SK-N-SH (cell line): ENCODE measurements at regions not wholly inside any gene's neighbourhood (a gene's known extent, or its start where the extent isn't known, plus 50 kb on each side); places are given as distances from the start of the nearest gene placed in this dataset.

Experiments used
- CTCF ChIA-PET: fragments of 300-600, 350-600 bp; formaldehyde crosslinking; extraction: SDS; loops from one replicate; lab custom pipeline; 2021; lab: Yijun Ruan, JAX
- POLR2A ChIA-PET: fragments of 350-600 bp; sonication (Branson Sonifier 250); formaldehyde crosslinking; extraction: SDS; loops from one replicate; lab custom pipeline; 2020; ENCODE audit warnings: antibody characterized with exemption, inconsistent platforms; lab: Yijun Ruan, JAX
- DNase-seq: peaks from one replicate; pipeline ENCODE4 v3.0.0; 2012
- H2AFZ ChIP-seq: fragments of 200-600 bp; sonication (generic); 2 replicates; pipeline ENCODE4 v1.8.1; 2016; ENCODE audit warnings: antibody characterized with exemption, mild to moderate bottlenecking, low read depth
- H3F3A ChIP-seq: fragments of 200-600 bp; sonication (generic); replicated peaks from 2 replicates; pipeline ENCODE3; 2016; ENCODE audit warnings: antibody characterized with exemption, mild to moderate bottlenecking; ENCODE audit not compliant: insufficient read depth
- H3K27ac ChIP-seq, 2 experiments: fragments of 200-500 bp in 1 of 2; fragments of 200-600 bp in 1 of 2; sonication (Bioruptor generic) in 1 of 2; sonication (generic), shearing (Covaris generic) in 1 of 2; 2 replicates each; pipeline versions ENCODE4 v1.5.1 to v1.6.1; 2014 to 2016; ENCODE audit warnings: low read depth in 2 of 2, inconsistent platforms in 1 of 2, low read length in 1 of 2, mild to moderate bottlenecking in 1 of 2, mixed read lengths in 1 of 2
- H3K27me3 ChIP-seq: fragments of 200-600 bp; sonication (generic), shearing (Covaris generic); 2 replicates; pipeline ENCODE4 v1.6.1; 2016; ENCODE audit warnings: mixed run types; ENCODE audit not compliant: insufficient read depth
- H3K36me3 ChIP-seq, 2 experiments: fragments of 200-500 bp in 1 of 2; fragments of 200-600 bp in 1 of 2; sonication (Bioruptor generic) in 1 of 2; sonication (generic) in 1 of 2; replicated peaks in 1 of 2; 2 replicates each; pipeline versions ENCODE3 to v1.5.1; 2014 to 2016; ENCODE audit warnings: low read length in 1 of 2, mild to moderate bottlenecking in 1 of 2; ENCODE audit not compliant: insufficient read depth in 2 of 2, control insufficient read depth in 1 of 2
- H3K4me1 ChIP-seq, 2 experiments: fragments of 200-500 bp in 1 of 2; fragments of 200-600 bp in 1 of 2; sonication (Bioruptor generic) in 1 of 2; sonication (generic), shearing (Covaris generic) in 1 of 2; 2 replicates each; pipeline versions ENCODE4 v1.5.1 to v1.6.1; 2014 to 2016; ENCODE audit warnings: low read depth in 1 of 2, low read length in 1 of 2, mixed run types in 1 of 2; ENCODE audit not compliant: insufficient read depth in 2 of 2, control insufficient read depth in 1 of 2
- H3K4me2 ChIP-seq: fragments of 200-600 bp; sonication (generic), shearing (Covaris generic); 2 replicates; pipeline ENCODE4 v1.6.1; 2017; ENCODE audit warnings: mixed run types
- H3K4me3 ChIP-seq, 2 experiments: fragments of 200-500 bp in 1 of 2; fragments of 200-600 bp in 1 of 2; sonication (Bioruptor generic) in 1 of 2; sonication (generic), shearing (Covaris generic) in 1 of 2; 2 replicates each; pipeline versions ENCODE4 v1.5.1 to v1.8.1; 2014 to 2016; ENCODE audit warnings: low read depth in 2 of 2, inconsistent platforms in 1 of 2, low read length in 1 of 2, mild to moderate bottlenecking in 1 of 2, mixed read lengths in 1 of 2, moderate library complexity in 1 of 2
- H3K79me2 ChIP-seq: fragments of 200-600 bp; sonication (generic); 2 replicates; pipeline ENCODE4 v1.8.1; 2017; ENCODE audit warnings: mild to moderate bottlenecking; ENCODE audit not compliant: insufficient read depth
- H3K9ac ChIP-seq: fragments of 200-600 bp; sonication (generic); 2 replicates; pipeline ENCODE4 v1.6.1; 2017; ENCODE audit warnings: mixed run types
- H3K9me2 ChIP-seq: fragments of 200-600 bp; sonication (generic); 2 replicates; pipeline ENCODE4 v1.6.1; 2017; ENCODE audit warnings: mixed run types
- H3K9me3 ChIP-seq: fragments of 200-600 bp; sonication (generic); 2 replicates; pipeline ENCODE4 v1.6.1; 2017; ENCODE audit warnings: mixed run types, mild to moderate bottlenecking, moderate library complexity
- H4K20me1 ChIP-seq: fragments of 200-600 bp; sonication (generic); 2 replicates; pipeline ENCODE4 v1.6.1; 2017; ENCODE audit warnings: mild to moderate bottlenecking, mixed run types; ENCODE audit not compliant: insufficient read depth
- CHD2 ChIP-seq: fragments of 150-350 bp; IDR thresholded peaks from 2 replicates; pipeline ENCODE4 v1.6.1; 2018; ENCODE audit warnings: low read length; ENCODE audit not compliant: partially characterized antibody
- EP300 ChIP-seq, 2 experiments: IDR thresholded peaks; 2 replicates each; pipeline versions ENCODE4 v1.4.0 to v1.6.1; 2012; ENCODE audit warnings: borderline replicate concordance in 1 of 2, low read depth in 1 of 2, low read length in 1 of 2
- EZH2phosphoT487 ChIP-seq: fragments of 200-600 bp; sonication (generic); IDR thresholded peaks from 2 replicates; pipeline ENCODE4 v1.6.1; 2017; ENCODE audit warnings: low read depth, mixed run types, mild to moderate bottlenecking, antibody characterized with exemption, moderate library complexity, borderline replicate concordance
- FOSL2 ChIP-seq: IDR thresholded peaks from 2 replicates; pipeline ENCODE4 v1.4.0; 2012; ENCODE audit warnings: low read depth, mild to moderate bottlenecking, moderate library complexity, borderline replicate concordance
- FOXJ3 ChIP-seq: sonication (generic); formaldehyde crosslinking; IDR thresholded peaks from 2 replicates; pipeline ENCODE4 v1.5.1; 2020; ENCODE audit warnings: mild to moderate bottlenecking, missing genetic modification reagents
- FOXM1 ChIP-seq: IDR thresholded peaks from 2 replicates; pipeline ENCODE4 v1.4.0; 2012; ENCODE audit warnings: low read depth, mild to moderate bottlenecking
- GATA2 ChIP-seq: sonication (generic); formaldehyde crosslinking; IDR thresholded peaks from 2 replicates; pipeline ENCODE4 v1.5.0; 2020; ENCODE audit warnings: mild to moderate bottlenecking, missing genetic modification reagents
- JUND ChIP-seq: IDR thresholded peaks from 2 replicates; pipeline ENCODE4 v1.4.0; 2012
- MAX ChIP-seq: IDR thresholded peaks from 2 replicates; pipeline ENCODE4 v1.4.0; 2012; ENCODE audit warnings: low read depth
- NFIC ChIP-seq: IDR thresholded peaks from 2 replicates; pipeline ENCODE4 v1.4.0; 2012; ENCODE audit warnings: borderline replicate concordance
- RAD21 ChIP-seq: IDR thresholded peaks from 2 replicates; pipeline ENCODE4 v1.6.1; 2012; ENCODE audit warnings: mild to moderate bottlenecking, low read length
- TAF1 ChIP-seq: IDR thresholded peaks from 2 replicates; pipeline ENCODE4 v1.6.1; 2012; ENCODE audit warnings: low read depth, mild to moderate bottlenecking, low read length, moderate library complexity, borderline replicate concordance
- TEAD4 ChIP-seq: IDR thresholded peaks from 2 replicates; pipeline ENCODE4 v1.4.0; 2012; ENCODE audit warnings: mild to moderate bottlenecking, borderline replicate concordance; ENCODE audit not compliant: insufficient read depth
- USF2 ChIP-seq: fragments of 150-350 bp; IDR thresholded peaks from 2 replicates; pipeline ENCODE4 v1.6.1; 2017; ENCODE audit warnings: antibody characterized with exemption, low read length, low read depth, borderline replicate concordance
- YY1 ChIP-seq: IDR thresholded peaks from 2 replicates; pipeline ENCODE4 v1.4.0; 2012; ENCODE audit warnings: low read depth, mild to moderate bottlenecking
- WGBS: methylation state at CpG from one replicate; pipeline ENCODE4 v1.1.6; 2017; ENCODE audit warnings: low lambda C conversion rate; 5-methylcytosine and 5-hydroxymethylcytosine counted together
- TF ChIP-seq, protein P1 (sequence below): fragments of 200-600 bp; sonication (generic); IDR thresholded peaks from 2 replicates; pipeline ENCODE4 v1.6.1; 2017; ENCODE audit warnings: antibody characterized with exemption, mild to moderate bottlenecking, moderate library complexity
- TF ChIP-seq, protein P2 (sequence below): IDR thresholded peaks from 2 replicates; pipeline ENCODE4 v1.4.0; 2012; ENCODE audit warnings: low read depth, borderline replicate concordance

GRCh38 chr2:173740639-173741038 lies 224.5 kb downstream of the SP3 start:
- H3F3A ChIP-seq, result no peaks in the 10 kb centered on the region
- H3K9ac ChIP-seq, result no peak overlapping the region
- no peak overlapping the region for H3K4me3 ChIP-seq
- TF ChIP-seq TAF1 (no peak), TEAD4 (no peak), NFIC (no peak), FOXM1 (no peak), USF2 (no peak), MAX (no peak), CHD2 (no peak), JUND (no peak), RAD21 (no peak), FOXJ3 (CRISPR knock-in tag) (no peak), YY1 (no peak), GATA2 (CRISPR knock-in tag) (no peak), EP300 (IDR thresholded peaks at IDR 0.05; ENCODE audit: borderline replicate concordance in 1 of 2, low read depth in 1 of 2, low read length in 1 of 2) (no peak), EZH2phosphoT487 (no peak), FOSL2 (no peak)
- TF ChIP-seq, protein P1, sequence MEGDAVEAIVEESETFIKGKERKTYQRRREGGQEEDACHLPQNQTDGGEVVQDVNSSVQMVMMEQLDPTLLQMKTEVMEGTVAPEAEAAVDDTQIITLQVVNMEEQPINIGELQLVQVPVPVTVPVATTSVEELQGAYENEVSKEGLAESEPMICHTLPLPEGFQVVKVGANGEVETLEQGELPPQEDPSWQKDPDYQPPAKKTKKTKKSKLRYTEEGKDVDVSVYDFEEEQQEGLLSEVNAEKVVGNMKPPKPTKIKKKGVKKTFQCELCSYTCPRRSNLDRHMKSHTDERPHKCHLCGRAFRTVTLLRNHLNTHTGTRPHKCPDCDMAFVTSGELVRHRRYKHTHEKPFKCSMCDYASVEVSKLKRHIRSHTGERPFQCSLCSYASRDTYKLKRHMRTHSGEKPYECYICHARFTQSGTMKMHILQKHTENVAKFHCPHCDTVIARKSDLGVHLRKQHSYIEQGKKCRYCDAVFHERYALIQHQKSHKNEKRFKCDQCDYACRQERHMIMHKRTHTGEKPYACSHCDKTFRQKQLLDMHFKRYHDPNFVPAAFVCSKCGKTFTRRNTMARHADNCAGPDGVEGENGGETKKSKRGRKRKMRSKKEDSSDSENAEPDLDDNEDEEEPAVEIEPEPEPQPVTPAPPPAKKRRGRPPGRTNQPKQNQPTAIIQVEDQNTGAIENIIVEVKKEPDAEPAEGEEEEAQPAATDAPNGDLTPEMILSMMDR, result no peak
- TF ChIP-seq, protein P2, sequence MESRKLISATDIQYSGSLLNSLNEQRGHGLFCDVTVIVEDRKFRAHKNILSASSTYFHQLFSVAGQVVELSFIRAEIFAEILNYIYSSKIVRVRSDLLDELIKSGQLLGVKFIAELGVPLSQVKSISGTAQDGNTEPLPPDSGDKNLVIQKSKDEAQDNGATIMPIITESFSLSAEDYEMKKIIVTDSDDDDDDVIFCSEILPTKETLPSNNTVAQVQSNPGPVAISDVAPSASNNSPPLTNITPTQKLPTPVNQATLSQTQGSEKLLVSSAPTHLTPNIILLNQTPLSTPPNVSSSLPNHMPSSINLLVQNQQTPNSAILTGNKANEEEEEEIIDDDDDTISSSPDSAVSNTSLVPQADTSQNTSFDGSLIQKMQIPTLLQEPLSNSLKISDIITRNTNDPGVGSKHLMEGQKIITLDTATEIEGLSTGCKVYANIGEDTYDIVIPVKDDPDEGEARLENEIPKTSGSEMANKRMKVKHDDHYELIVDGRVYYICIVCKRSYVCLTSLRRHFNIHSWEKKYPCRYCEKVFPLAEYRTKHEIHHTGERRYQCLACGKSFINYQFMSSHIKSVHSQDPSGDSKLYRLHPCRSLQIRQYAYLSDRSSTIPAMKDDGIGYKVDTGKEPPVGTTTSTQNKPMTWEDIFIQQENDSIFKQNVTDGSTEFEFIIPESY, result no peak
- POLR2A ChIA-PET, result no interaction called here
- peaks cover 0 to 4% of the 10 kb centered on the region in 2 experiments; a peak in 1 of 4 replicates for H3K4me1 ChIP-seq
- no peaks in the 10 kb centered on the region for H3K9me3 ChIP-seq
- no peak overlapping the region for H3K27ac ChIP-seq
- CTCF ChIA-PET, result interaction anchor here (1.0 kb wide), 1 partner anchor 10 kb away, joined by 3 read pairs; no protein-coding TSS in a partner anchor
- no peaks in the 10 kb centered on the region for H3K79me2 ChIP-seq
- no peaks in the 10 kb centered on the region for H3K36me3 ChIP-seq
- 50% methylated on average over 5 of the region's 5 CpGs for WGBS
- H3K9me2 ChIP-seq, result no peaks in the 10 kb centered on the region
- no peaks in the 10 kb centered on the region; the same call in 1 of the 2 replicates for H3K27me3 ChIP-seq
- DNase-seq, result no peak
- no peak overlapping the region for H2AFZ ChIP-seq
- no peak overlapping the region for H3K4me2 ChIP-seq
- no peaks in the 10 kb centered on the region for H4K20me1 ChIP-seq
